K562 (cell line): ENCODE measurements at regions not wholly inside any gene's neighbourhood (a gene's known extent, or its start where the extent isn't known, plus 50 kb on each side); places are given as distances from the start of the nearest gene placed in this dataset.

Experiments
- ATAC-seq: fragments of 200-7000 bp; cut with Tn5 transposase; 3 replicates; pipeline ENCODE4 v1.9.1; 2020; ENCODE audit warnings: moderate library complexity
- BruUV-seq: library from RNA; stranded (reverse); fragments of 400-500 nt; replicated peaks from 2 replicates; lab custom pipeline; 2021; lab: Mats Ljungman, UMichigan
- CTCF ChIA-PET: fragments of 300-600 bp; formaldehyde crosslinking; extraction: SDS; loops from one replicate; lab custom pipeline; 2021; ENCODE audit warnings: low intra/inter-chr PET ratio; lab: Yijun Ruan, JAX
- POLR2A ChIA-PET: fragments of 300-600, 350-650 bp; sonication (Branson Sonifier 250); formaldehyde crosslinking; extraction: SDS; loops from one replicate; lab custom pipeline; 2021; ENCODE audit warnings: antibody characterized with exemption, inconsistent platforms; lab: Yijun Ruan, JAX
- DNase-seq, 4 experiments: peaks; one replicate each; pipeline versions ENCODE4 v3.0.0 to v3.0.0-alpha.2; 2011 to 2018; ENCODE audit warnings: low spot score in 3 of 4, mixed read lengths in 3 of 4; ENCODE audit errors: extremely low read depth in 1 of 4
- FAIRE-seq: peaks from 2 replicates; lab custom pipeline; 2011; peaks lifted over from hg19 to GRCh38; lab: Jason Lieb, UNC
- H2AFZ ChIP-seq: 2 replicates; pipeline ENCODE4 v1.6.0; 2011; ENCODE audit warnings: low read depth, low read length, control low read depth, inconsistent platforms
- H3K27ac ChIP-seq: fragments of 200-600 bp; 3 replicates; pipeline ENCODE4 v1.8.0; 2011; ENCODE audit warnings: low read depth, mild to moderate bottlenecking, control low read depth, inconsistent platforms, low read length, moderate library complexity, mixed read lengths; ENCODE audit errors: extremely low read depth
- H3K27me3 ChIP-seq, 2 experiments: fragments of 300-600 bp in 1 of 2; 2 replicates in 1 of 2; 3 replicates in 1 of 2; pipeline versions ENCODE4 v1.6.0 to v1.8.0; 2011; ENCODE audit warnings: inconsistent platforms in 2 of 2, low read length in 2 of 2, mild to moderate bottlenecking in 1 of 2, mixed read lengths in 1 of 2, moderate library complexity in 1 of 2; ENCODE audit not compliant: control insufficient read depth in 2 of 2, insufficient read depth in 2 of 2
- H3K36me3 ChIP-seq: fragments of 300-600 bp; 3 replicates; pipeline ENCODE4 v1.8.0; 2011; ENCODE audit warnings: mild to moderate bottlenecking, low read length, inconsistent platforms; ENCODE audit not compliant: control insufficient read depth, insufficient read depth
- H3K4me1 ChIP-seq, 2 experiments: fragments of 200-600 bp in 1 of 2; replicated peaks in 1 of 2; 2 replicates in 1 of 2; 3 replicates in 1 of 2; pipeline versions ENCODE4 v1.5.1 to v1.8.0; 2011; ENCODE audit warnings: inconsistent platforms in 2 of 2, low read length in 2 of 2, mild to moderate bottlenecking in 1 of 2, mixed read lengths in 1 of 2, moderate library complexity in 1 of 2; ENCODE audit not compliant: control insufficient read depth in 2 of 2, insufficient read depth in 2 of 2
- H3K4me2 ChIP-seq: 2 replicates; pipeline ENCODE4 v1.6.1; 2011; ENCODE audit warnings: low read length, control low read depth, inconsistent platforms, mixed read lengths; ENCODE audit not compliant: insufficient read depth
- H3K4me3 ChIP-seq: fragments of 200-600 bp; sonication (generic), shearing (Covaris generic); 2 replicates; pipeline ENCODE4 v1.5.1; 2016; ENCODE audit warnings: control low read depth, inconsistent platforms
- H3K79me2 ChIP-seq: fragments of 200-600 bp; 3 replicates; pipeline ENCODE4 v1.8.0; 2011; ENCODE audit warnings: low read length, inconsistent platforms; ENCODE audit not compliant: control insufficient read depth, insufficient read depth
- H3K9ac ChIP-seq, 2 experiments: 2 replicates each; pipeline versions ENCODE4 v1.6.0 to v1.6.1; 2011; ENCODE audit warnings: low read depth in 2 of 2, low read length in 2 of 2, control low read depth in 1 of 2, inconsistent platforms in 1 of 2, mild to moderate bottlenecking in 1 of 2, mixed read lengths in 1 of 2; ENCODE audit not compliant: insufficient read depth in 1 of 2
- H3K9me1 ChIP-seq: one replicate; pipeline ENCODE4 v1.6.0; 2011; ENCODE audit warnings: inconsistent platforms, mild to moderate bottlenecking, low read length, moderate library complexity; ENCODE audit not compliant: control insufficient read depth, insufficient read depth
- H3K9me3 ChIP-seq: replicated peaks from 2 replicates; pipeline ENCODE4 v1.5.1; 2011; ENCODE audit warnings: low read depth, low read length, inconsistent platforms; ENCODE audit not compliant: control insufficient read depth, insufficient read depth
- H4K20me1 ChIP-seq: replicated peaks from 2 replicates; pipeline ENCODE4 v1.6.1; 2011; ENCODE audit warnings: low read length, inconsistent platforms, mixed read lengths; ENCODE audit not compliant: control insufficient read depth, insufficient read depth
- EHMT2 ChIP-seq: fragments of 450-650 bp; IDR thresholded peaks from 2 replicates; pipeline ENCODE4 v1.6.1; 2018; ENCODE audit warnings: antibody characterized with exemption
- MAX ChIP-seq: sonication (generic); formaldehyde crosslinking; IDR thresholded peaks from 2 replicates; pipeline ENCODE4 v1.9.0; 2022; ENCODE audit warnings: mild to moderate bottlenecking, missing genetic modification reagents
- NFYB ChIP-seq: IDR thresholded peaks from 2 replicates; pipeline ENCODE4 v1.6.1; 2011; ENCODE audit warnings: mild to moderate bottlenecking, moderate library complexity; ENCODE audit not compliant: insufficient read length; ENCODE audit errors: extremely low read depth
- NR4A1 ChIP-seq, 2 experiments: fragments of 250-450 bp in 1 of 2; fragments of 450-650 bp in 1 of 2; sonication (Bioruptor Pico) in 1 of 2; IDR thresholded peaks; 2 replicates each; pipeline versions ENCODE4 v1.4.0 to v1.6.1; 2016 to 2020; ENCODE audit warnings: mild to moderate bottlenecking in 2 of 2, missing compliant biosample characterization in 1 of 2, missing genetic modification characterization in 1 of 2, moderate library complexity in 1 of 2
- NUFIP1 ChIP-seq: fragments of 450-650 bp; IDR thresholded peaks from 2 replicates; pipeline ENCODE4 v1.6.1; 2018; ENCODE audit not compliant: partially characterized antibody
- PCBP1 ChIP-seq: fragments of 200-400 bp; formaldehyde crosslinking; IDR thresholded peaks from 2 replicates; pipeline ENCODE4 v1.6.1; 2018; ENCODE audit warnings: mild to moderate bottlenecking, low read depth, low read length; ENCODE audit not compliant: poor library complexity, severe bottlenecking
- PTBP1 ChIP-seq: fragments of 200-400 bp; formaldehyde crosslinking; IDR thresholded peaks from 2 replicates; pipeline ENCODE4 v1.6.1; 2017; ENCODE audit warnings: low read depth, low read length
- TAF9B ChIP-seq: fragments of 450-650 bp; IDR thresholded peaks from 2 replicates; pipeline ENCODE4 v1.6.1; 2018; ENCODE audit warnings: mild to moderate bottlenecking; ENCODE audit not compliant: partially characterized antibody
- TCF15 ChIP-seq: fragments of 250-450 bp; sonication (Bioruptor Pico); IDR thresholded peaks from 2 replicates; pipeline ENCODE4 v1.8.0; 2022; ENCODE audit warnings: moderate library complexity, mild to moderate bottlenecking, inconsistent platforms
- THRAP3 ChIP-seq: fragments of 450-650 bp; IDR thresholded peaks from 2 replicates; pipeline ENCODE4 v1.6.1; 2016; ENCODE audit warnings: mild to moderate bottlenecking, inconsistent platforms, borderline replicate concordance
- ZEB2 ChIP-seq: fragments of 450-650 bp; IDR thresholded peaks from 2 replicates; pipeline ENCODE4 v1.6.1; 2016
- ZNF655 ChIP-seq: fragments of 250-450 bp; sonication (Bioruptor Pico); IDR thresholded peaks from 2 replicates; pipeline ENCODE4 v1.5.0; 2021
- ZNF766 ChIP-seq: fragments of 200-800 bp; sonication (Bioruptor generic); conservative IDR thresholded peaks from 2 replicates; pipeline ENCODE4 v1.6.1; 2016; ENCODE audit warnings: missing genetic modification characterization, missing compliant biosample characterization
- WGBS: fragments of 100-300 bp; shearing (Covaris generic); methylation state at CpG from one replicate; pipeline ENCODE4 v1.1.6; 2016; ENCODE audit warnings: low coverage, mixed read lengths; ENCODE audit not compliant: insufficient coverage; ENCODE audit errors: missing lambda C conversion rate; 5-methylcytosine and 5-hydroxymethylcytosine counted together
- in situ Hi-C: fragments of 300-500 bp; cut with MboI; formaldehyde crosslinking; loops from 4 replicates; pipeline ENCODE4 v1.15.0; 2018; ENCODE audit warnings: inconsistent platforms, mixed read lengths
- intact Hi-C: fragments of 100-400 bp; cut with micrococcal nuclease; formaldehyde crosslinking; loops from 2 replicates; pipeline ENCODE4 v1.14.2; 2022

GRCh38 chrX:148371291-148371690 lies 129.1 kb upstream of the AFF2 start:
- TF ChIP-seq NR4A1 (CRISPR knock-in tag; IDR thresholded peaks at IDR 0.05) = no peak
- no peak for TF ChIP-seq NR4A1 (tag; IDR thresholded peaks at IDR 0.05)
- TF ChIP-seq ZNF655 = no peak
- no peak for TF ChIP-seq PTBP1
- no peak for TF ChIP-seq NFYB
- no peak for TF ChIP-seq PCBP1
- no peak for TF ChIP-seq THRAP3
- no peak for TF ChIP-seq ZEB2
- TF ChIP-seq ZNF766 (CRISPR knock-in tag) = no peak
- TF ChIP-seq EHMT2 = no peak
- no peak for TF ChIP-seq TCF15
- no peak for TF ChIP-seq MAX (CRISPR knock-in tag)
- TF ChIP-seq NUFIP1 = no peak
- no peak for TF ChIP-seq TAF9B
- TF ChIP-seq, all 486 proteins: peak for 0
- Histone ChIP-seq H3K4me1 (no peaks in the 10 kb centered on the region), H3K79me2 (no peaks in the 10 kb centered on the region), H3K4me3 (no peak overlapping the region), H3K4me2 (no peak overlapping the region), H3K27ac (no peak overlapping the region), H3K9ac (no peak overlapping the region), H2AFZ (no peak overlapping the region), H3K36me3 (no peaks in the 10 kb centered on the region), H3K27me3 (no peaks in the 10 kb centered on the region), H3K9me3 (no peaks in the 10 kb centered on the region), H4K20me1 (no peaks in the 10 kb centered on the region), H3K9me1 (no peaks in the 10 kb centered on the region)
- no peak for ATAC-seq
- in situ Hi-C loops (no loop called here), intact Hi-C loops (no loop called here)
- FAIRE-seq = no peak
- BruUV-seq = no TSS peak
- POLR2A ChIA-PET = no interaction called here
- CTCF ChIA-PET = no interaction called here
- no peak for DNase-seq
- WGBS = 0% methylated on average over 2 of the region's 3 CpGs
